PC-3 (cell line): ENCODE measurements at regions not wholly inside any gene's neighbourhood (a gene's known extent, or its start where the extent isn't known, plus 50 kb on each side); places are given as distances from the start of the nearest gene placed in this dataset.

Experiments used
- ATAC-seq: fragments of 200-7000 bp; cut with Tn5 transposase; 2 replicates; pipeline ENCODE4 v1.9.1; 2020; ENCODE audit warnings: mild to moderate bottlenecking, moderate library complexity
- BruUV-seq: library from RNA; stranded (reverse); fragments of 400-500 nt; replicated peaks from 2 replicates; lab custom pipeline; 2021; lab: Mats Ljungman, UMichigan
- CTCF ChIA-PET: fragments of 300-600 bp; sonication (Branson Sonifier 250); formaldehyde crosslinking; loops from one replicate; lab custom pipeline; 2022; ENCODE audit warnings: antibody characterized with exemption; lab: Charles Lee
- POLR2A ChIA-PET: fragments of 300-600 bp; sonication (Branson Sonifier 250); formaldehyde crosslinking; loops from one replicate; lab custom pipeline; 2022; ENCODE audit warnings: antibody characterized with exemption; ENCODE audit not compliant: unreplicated experiment; lab: Charles Lee
- DNase-seq: peaks from one replicate; pipeline ENCODE4 v3.0.0-alpha.2; 2015
- H2AFZ ChIP-seq: fragments of 300-600 bp; sonication (generic); 2 replicates; pipeline ENCODE4 v1.6.0; 2016; ENCODE audit warnings: antibody characterized with exemption, low read length
- H3F3A ChIP-seq: fragments of 300-600 bp; sonication (generic); one replicate; pipeline ENCODE4 v1.6.0; 2017; ENCODE audit warnings: antibody characterized with exemption, low read length, control low read depth, mild to moderate bottlenecking; ENCODE audit not compliant: unreplicated experiment
- H3K27ac ChIP-seq: fragments of 300-600 bp; sonication (generic); 2 replicates; pipeline ENCODE4 v1.5.1; 2016; ENCODE audit warnings: mild to moderate bottlenecking, low read length
- H3K27me3 ChIP-seq: fragments of 300-600 bp; sonication (generic); 2 replicates; pipeline ENCODE4 v1.6.1; 2016; ENCODE audit warnings: low read length, mixed read lengths
- H3K36me3 ChIP-seq: fragments of 300-600 bp; sonication (generic); 2 replicates; pipeline ENCODE4 v1.6.1; 2016; ENCODE audit warnings: low read depth, mixed run types, low read length, mixed read lengths
- H3K4me1 ChIP-seq: fragments of 300-600 bp; sonication (generic); 2 replicates; pipeline ENCODE4 v1.5.1; 2016; ENCODE audit warnings: low read length; ENCODE audit not compliant: insufficient read depth
- H3K4me2 ChIP-seq: fragments of 300-600 bp; sonication (generic); 2 replicates; pipeline ENCODE4 v1.6.0; 2016; ENCODE audit warnings: low read length
- H3K4me3 ChIP-seq: fragments of 300-600 bp; sonication (generic); 2 replicates; pipeline ENCODE4 v1.5.1; 2016; ENCODE audit warnings: mild to moderate bottlenecking, low read length, mixed read lengths
- H3K79me2 ChIP-seq: fragments of 300-600 bp; sonication (generic); 2 replicates; pipeline ENCODE4 v1.6.1; 2017; ENCODE audit warnings: low read length, mixed read lengths
- H3K9ac ChIP-seq: fragments of 300-600 bp; sonication (generic); 2 replicates; pipeline ENCODE4 v1.6.0; 2016; ENCODE audit warnings: mild to moderate bottlenecking, low read length
- H3K9me2 ChIP-seq: fragments of 300-600 bp; sonication (generic); replicated peaks from 2 replicates; pipeline ENCODE4 v1.6.1; 2016; ENCODE audit warnings: mixed run types, low read length, mixed read lengths
- H3K9me3 ChIP-seq: fragments of 300-600 bp; sonication (generic); 2 replicates; pipeline ENCODE4 v1.6.1; 2016; ENCODE audit warnings: low read length, mixed read lengths
- H4K20me1 ChIP-seq: fragments of 300-600 bp; sonication (generic); 2 replicates; pipeline ENCODE4 v1.6.1; 2016; ENCODE audit warnings: low read length, mixed read lengths
- EZH2 ChIP-seq: fragments of 300-600 bp; sonication (generic); IDR thresholded peaks from one replicate; pipeline ENCODE4 v1.6.1; 2017; ENCODE audit warnings: antibody characterized with exemption, mild to moderate bottlenecking, low read length; ENCODE audit not compliant: unreplicated experiment
- EZH2phosphoT487 ChIP-seq: fragments of 300-600 bp; sonication (generic); IDR thresholded peaks from 2 replicates; pipeline ENCODE4 v1.6.1; 2018; ENCODE audit warnings: mild to moderate bottlenecking, antibody characterized with exemption, low read length, borderline replicate concordance
- intact Hi-C: fragments of 100-400 bp; cut with micrococcal nuclease; formaldehyde crosslinking; loops from 2 replicates; pipeline ENCODE4 v1.9.0; 2023
- TF ChIP-seq, protein P1 (sequence below): fragments of 300-600 bp; sonication (generic); conservative IDR thresholded peaks from 2 replicates; pipeline ENCODE4 v1.5.1; 2017; ENCODE audit warnings: antibody characterized with exemption, low read depth, mild to moderate bottlenecking, low read length

DNA sequence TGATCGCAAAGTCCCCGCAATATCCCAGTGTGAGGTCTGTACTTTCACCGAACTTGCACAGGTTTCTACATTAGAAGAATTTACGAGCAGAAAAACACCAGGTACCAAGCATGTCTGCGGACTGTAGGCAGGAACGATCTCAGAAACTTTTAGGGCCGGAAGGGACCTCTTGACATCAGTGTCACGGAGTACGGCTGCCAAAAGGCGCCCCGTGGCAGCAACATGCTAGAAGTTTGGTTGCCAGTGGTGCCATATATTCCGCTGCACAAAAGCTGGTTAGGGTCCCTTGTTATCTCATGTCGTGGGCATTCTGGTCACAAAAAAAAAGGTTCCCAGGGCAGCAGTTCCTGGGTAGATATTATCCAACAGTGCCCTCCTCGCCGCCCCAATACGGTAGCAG lies 61.0 kb upstream of the DCAF8L1 start:
- BruUV-seq = no TSS peak
- H3K27me3 ChIP-seq = no peaks in the 10 kb centered on the region

DNA sequence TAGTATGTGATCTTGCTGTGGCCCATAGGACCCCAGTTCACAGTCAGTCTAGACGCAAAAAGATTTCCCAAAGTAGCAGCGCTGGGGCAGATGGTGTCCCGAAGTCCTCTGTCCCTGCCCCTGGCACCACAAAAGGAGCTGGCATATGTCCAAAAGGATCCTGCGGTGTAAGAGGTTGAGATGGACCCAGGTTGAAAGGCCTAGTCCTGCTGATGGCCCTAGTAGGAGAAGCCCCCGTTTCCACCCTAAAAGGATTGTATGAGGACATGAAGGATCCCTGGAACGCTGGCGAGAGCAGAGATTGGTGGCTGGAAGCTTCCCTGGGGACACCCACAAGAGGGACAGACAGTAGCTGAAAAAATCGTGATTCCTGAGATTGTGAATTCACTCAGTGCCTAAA lies 58.0 kb upstream of the DCAF8L1 start:
- no TSS peak for BruUV-seq
- Histone ChIP-seq H3K4me3 (no peak overlapping the region), H3K9me3 (no peaks in the 10 kb centered on the region), H3K9me2 (no peaks in the 10 kb centered on the region), H3K27ac (no peak overlapping the region), H2AFZ (no peak overlapping the region), H3K4me2 (no peak overlapping the region), H3K79me2 (no peaks in the 10 kb centered on the region), H3K36me3 (no peaks in the 10 kb centered on the region), H3K27me3 (no peaks in the 10 kb centered on the region), H3K9ac (no peak overlapping the region), H4K20me1 (no peaks in the 10 kb centered on the region), H3K4me1 (no peaks in the 10 kb centered on the region), H3F3A (no peaks in the 10 kb centered on the region)
- intact Hi-C loops = no loop called here
- ATAC-seq = no peak
- DNase-seq = no peak
- POLR2A ChIA-PET = no interaction called here
- CTCF ChIA-PET = no interaction called here
- TF ChIP-seq EZH2phosphoT487 = no peak
- TF ChIP-seq EZH2 = no peak
- TF ChIP-seq, protein P1, sequence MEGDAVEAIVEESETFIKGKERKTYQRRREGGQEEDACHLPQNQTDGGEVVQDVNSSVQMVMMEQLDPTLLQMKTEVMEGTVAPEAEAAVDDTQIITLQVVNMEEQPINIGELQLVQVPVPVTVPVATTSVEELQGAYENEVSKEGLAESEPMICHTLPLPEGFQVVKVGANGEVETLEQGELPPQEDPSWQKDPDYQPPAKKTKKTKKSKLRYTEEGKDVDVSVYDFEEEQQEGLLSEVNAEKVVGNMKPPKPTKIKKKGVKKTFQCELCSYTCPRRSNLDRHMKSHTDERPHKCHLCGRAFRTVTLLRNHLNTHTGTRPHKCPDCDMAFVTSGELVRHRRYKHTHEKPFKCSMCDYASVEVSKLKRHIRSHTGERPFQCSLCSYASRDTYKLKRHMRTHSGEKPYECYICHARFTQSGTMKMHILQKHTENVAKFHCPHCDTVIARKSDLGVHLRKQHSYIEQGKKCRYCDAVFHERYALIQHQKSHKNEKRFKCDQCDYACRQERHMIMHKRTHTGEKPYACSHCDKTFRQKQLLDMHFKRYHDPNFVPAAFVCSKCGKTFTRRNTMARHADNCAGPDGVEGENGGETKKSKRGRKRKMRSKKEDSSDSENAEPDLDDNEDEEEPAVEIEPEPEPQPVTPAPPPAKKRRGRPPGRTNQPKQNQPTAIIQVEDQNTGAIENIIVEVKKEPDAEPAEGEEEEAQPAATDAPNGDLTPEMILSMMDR = no peak

More for the DNA sequence above, 61.0 kb upstream of the DCAF8L1 start:
- Histone ChIP-seq H3K9me2 (no peaks in the 10 kb centered on the region), H3K79me2 (no peaks in the 10 kb centered on the region), H3K36me3 (no peaks in the 10 kb centered on the region), H3K27ac (no peak overlapping the region), H3F3A (no peaks in the 10 kb centered on the region), H4K20me1 (no peaks in the 10 kb centered on the region), H3K4me3 (no peak overlapping the region), H3K9ac (no peak overlapping the region), H3K4me2 (no peak overlapping the region), H3K4me1 (no peaks in the 10 kb centered on the region), H2AFZ (no peak overlapping the region), H3K9me3 (no peaks in the 10 kb centered on the region)
- ATAC-seq = no peak
- no peak for DNase-seq
- CTCF ChIA-PET = no interaction called here
- no peak for TF ChIP-seq EZH2
- TF ChIP-seq, protein P1 = no peak
- TF ChIP-seq EZH2phosphoT487 = no peak
- intact Hi-C loops = no loop called here
- POLR2A ChIA-PET = no interaction called here
